GM12878 (cell line): ENCODE measurements at regions not wholly inside any gene's neighbourhood (a gene's known extent, or its start where the extent isn't known, plus 50 kb on each side); places are given as distances from the start of the nearest gene placed in this dataset.

Experiments used
- ATAC-seq: fragments of 200-7000 bp; cut with Tn5 transposase; 3 replicates; pipeline ENCODE4 v1.9.1; 2020; ENCODE audit warnings: mild to moderate bottlenecking, moderate library complexity
- BruUV-seq: library from RNA; stranded (reverse); fragments of 400-500 nt; replicated peaks from 2 replicates; lab custom pipeline; 2021; lab: Mats Ljungman, UMichigan
- CTCF ChIA-PET: fragments of 300-600 bp; sonication (Branson Sonifier 250); formaldehyde crosslinking; extraction: SDS; loops from one replicate; lab custom pipeline; 2021; ENCODE audit warnings: inconsistent platforms; lab: Yijun Ruan, JAX
- POLR2A ChIA-PET: fragments of 350-600 bp; formaldehyde crosslinking; extraction: SDS; loops from one replicate; lab custom pipeline; 2021; ENCODE audit warnings: inconsistent platforms; lab: Charles Lee
- RAD21 ChIA-PET: fragments of 300-600 bp; sonication (Branson Sonifier 250); formaldehyde crosslinking; loops from one replicate; lab custom pipeline; 2023; ENCODE audit warnings: antibody characterized with exemption; ENCODE audit not compliant: unreplicated experiment; lab: Charles Lee
- SMC1A ChIA-PET: fragments of 300-600 bp; sonication (Branson Sonifier 250); formaldehyde crosslinking; loops from one replicate; lab custom pipeline; 2023; ENCODE audit not compliant: unreplicated experiment, uncharacterized antibody; lab: Charles Lee
- DNase-seq: peaks from one replicate; pipeline ENCODE4 v3.0.0-alpha.2; 2011; ENCODE audit warnings: low read depth, low spot score
- FAIRE-seq: peaks from 3 replicates; lab custom pipeline; 2011; peaks lifted over from hg19 to GRCh38; lab: Jason Lieb, UNC
- H2AFZ ChIP-seq: 2 replicates; pipeline ENCODE4 v1.6.0; 2011; ENCODE audit warnings: low read depth, low read length, control low read depth; ENCODE audit not compliant: control insufficient read depth
- H3K27ac ChIP-seq: 2 replicates; pipeline ENCODE4 v1.5.1; 2011; ENCODE audit warnings: control low read depth; ENCODE audit not compliant: control insufficient read depth, insufficient read depth
- H3K27me3 ChIP-seq, 2 experiments: replicated peaks in 1 of 2; 2 replicates each; pipeline versions ENCODE4 v1.6.0 to v1.6.1; 2011; ENCODE audit warnings: low read length in 1 of 2; ENCODE audit not compliant: control insufficient read depth in 2 of 2, insufficient read depth in 2 of 2
- H3K36me3 ChIP-seq, 2 experiments: 2 replicates each; pipeline ENCODE4 v1.5.1; 2011; ENCODE audit warnings: low read length in 1 of 2; ENCODE audit not compliant: control insufficient read depth in 2 of 2, insufficient read depth in 2 of 2
- H3K4me1 ChIP-seq: 2 replicates; pipeline ENCODE4 v1.6.1; 2011; ENCODE audit warnings: mild to moderate bottlenecking, low read length, moderate library complexity, mixed read lengths; ENCODE audit not compliant: control insufficient read depth, insufficient read depth
- H3K4me2 ChIP-seq: 2 replicates; pipeline ENCODE4 v1.6.0; 2011; ENCODE audit warnings: control low read depth; ENCODE audit not compliant: control insufficient read depth, insufficient read depth
- H3K4me3 ChIP-seq: fragments of 200-600 bp; sonication (generic); 2 replicates; pipeline ENCODE4 v1.5.1; 2016
- H3K79me2 ChIP-seq: 2 replicates; pipeline ENCODE4 v1.6.0; 2011; ENCODE audit warnings: low read length; ENCODE audit not compliant: control insufficient read depth, insufficient read depth
- H3K9ac ChIP-seq: 2 replicates; pipeline ENCODE4 v1.8.0; 2011; ENCODE audit warnings: low read length, control low read depth, mixed read lengths; ENCODE audit not compliant: control insufficient read depth, insufficient read depth
- H3K9me3 ChIP-seq: replicated peaks from 3 replicates; pipeline ENCODE4 v1.5.1; 2011; ENCODE audit warnings: mild to moderate bottlenecking, low read length; ENCODE audit not compliant: control insufficient read depth, insufficient read depth
- H4K20me1 ChIP-seq: 2 replicates; pipeline ENCODE4 v1.6.0; 2011; ENCODE audit not compliant: control insufficient read depth, insufficient read depth
- CREM ChIP-seq: IDR thresholded peaks from 2 replicates; pipeline ENCODE4 v1.6.1; 2014; ENCODE audit warnings: antibody characterized with exemption, low read depth
- ESRRA ChIP-seq: IDR thresholded peaks from 2 replicates; pipeline ENCODE4 v1.6.1; 2012; ENCODE audit warnings: mild to moderate bottlenecking, low read length, improper control_type of control experiment
- JUNB ChIP-seq: IDR thresholded peaks from 2 replicates; pipeline ENCODE4 v1.6.1; 2016; ENCODE audit warnings: antibody characterized with exemption, mild to moderate bottlenecking
- KLF5 ChIP-seq: fragments of 450-650 bp; IDR thresholded peaks from 2 replicates; pipeline ENCODE4 v1.6.1; 2014; ENCODE audit warnings: mild to moderate bottlenecking; ENCODE audit not compliant: partially characterized antibody
- MTA2 ChIP-seq: fragments of 450-650 bp; IDR thresholded peaks from 2 replicates; pipeline ENCODE4 v1.6.1; 2016; ENCODE audit warnings: low read depth, mild to moderate bottlenecking, moderate library complexity
- MYC ChIP-seq: IDR thresholded peaks from 2 replicates; pipeline ENCODE4 v1.6.1; 2011; ENCODE audit warnings: mild to moderate bottlenecking, low read length, moderate library complexity, inconsistent platforms; ENCODE audit not compliant: insufficient read depth, insufficient replicate concordance, insufficient read length, severe bottlenecking
- NBN ChIP-seq: fragments of 450-650 bp; IDR thresholded peaks from 2 replicates; pipeline ENCODE4 v1.6.1; 2016
- PML ChIP-seq: IDR thresholded peaks from 2 replicates; pipeline ENCODE4 v1.6.1; 2012; ENCODE audit warnings: low read length, inconsistent platforms
- POLR2AphosphoS2 ChIP-seq: IDR thresholded peaks from 2 replicates; pipeline ENCODE4 v1.6.1; 2011; ENCODE audit warnings: low read depth, mild to moderate bottlenecking, low read length, improper control_type of control experiment, moderate library complexity
- RBBP5 ChIP-seq: fragments of 200-600 bp; sonication (generic); conservative IDR thresholded peaks from 2 replicates; pipeline ENCODE4 v1.6.1; 2016
- SUZ12 ChIP-seq: fragments of 200-600 bp; sonication (generic); IDR thresholded peaks from one replicate; pipeline ENCODE4 v1.6.1; 2018; ENCODE audit warnings: antibody characterized with exemption, mild to moderate bottlenecking; ENCODE audit not compliant: unreplicated experiment
- WRNIP1 ChIP-seq: IDR thresholded peaks from 2 replicates; pipeline ENCODE4 v1.6.1; 2011; ENCODE audit warnings: low read depth, low read length, improper control_type of control experiment, borderline replicate concordance
- ZZZ3 ChIP-seq: IDR thresholded peaks from 2 replicates; pipeline ENCODE4 v1.6.1; 2011; ENCODE audit warnings: low read depth; ENCODE audit not compliant: control insufficient read depth, insufficient read length
- WGBS: methylation state at CpG from one replicate; pipeline ENCODE4 v1.1.6; 2016; ENCODE audit warnings: low lambda C conversion rate; ENCODE audit not compliant: insufficient replicate concordance, insufficient coverage; ENCODE audit errors: missing lambda C conversion rate; 5-methylcytosine and 5-hydroxymethylcytosine counted together
- in situ Hi-C: fragments of 300-500 bp; cut with MboI; formaldehyde crosslinking; loops from 9 replicates; pipeline ENCODE4 v1.14.3; 2018; ENCODE audit warnings: mixed read lengths
- intact Hi-C: fragments of 100-400 bp; cut with micrococcal nuclease; formaldehyde crosslinking; loops from one replicate; pipeline ENCODE4 v1.14.2; 2022; ENCODE audit not compliant: unreplicated experiment
- TF ChIP-seq, protein P1 (sequence below): fragments of 450-650 bp; IDR thresholded peaks from 2 replicates; pipeline ENCODE4 v1.6.1; 2017; ENCODE audit warnings: mild to moderate bottlenecking, moderate library complexity
- TF ChIP-seq, protein P2 (sequence below): fragments of 450-650 bp; IDR thresholded peaks from 2 replicates; pipeline ENCODE4 v1.6.1; 2017; ENCODE audit warnings: mild to moderate bottlenecking, moderate library complexity
- TF ChIP-seq, protein P3 (sequence below): IDR thresholded peaks from 2 replicates; pipeline ENCODE4 v1.6.1; 2011; ENCODE audit warnings: borderline replicate concordance, low read depth, mild to moderate bottlenecking, moderate library complexity, mixed read lengths, low read length; ENCODE audit not compliant: insufficient read depth; ENCODE audit errors: extremely low read length

- TF ChIP-seq, protein P1, sequence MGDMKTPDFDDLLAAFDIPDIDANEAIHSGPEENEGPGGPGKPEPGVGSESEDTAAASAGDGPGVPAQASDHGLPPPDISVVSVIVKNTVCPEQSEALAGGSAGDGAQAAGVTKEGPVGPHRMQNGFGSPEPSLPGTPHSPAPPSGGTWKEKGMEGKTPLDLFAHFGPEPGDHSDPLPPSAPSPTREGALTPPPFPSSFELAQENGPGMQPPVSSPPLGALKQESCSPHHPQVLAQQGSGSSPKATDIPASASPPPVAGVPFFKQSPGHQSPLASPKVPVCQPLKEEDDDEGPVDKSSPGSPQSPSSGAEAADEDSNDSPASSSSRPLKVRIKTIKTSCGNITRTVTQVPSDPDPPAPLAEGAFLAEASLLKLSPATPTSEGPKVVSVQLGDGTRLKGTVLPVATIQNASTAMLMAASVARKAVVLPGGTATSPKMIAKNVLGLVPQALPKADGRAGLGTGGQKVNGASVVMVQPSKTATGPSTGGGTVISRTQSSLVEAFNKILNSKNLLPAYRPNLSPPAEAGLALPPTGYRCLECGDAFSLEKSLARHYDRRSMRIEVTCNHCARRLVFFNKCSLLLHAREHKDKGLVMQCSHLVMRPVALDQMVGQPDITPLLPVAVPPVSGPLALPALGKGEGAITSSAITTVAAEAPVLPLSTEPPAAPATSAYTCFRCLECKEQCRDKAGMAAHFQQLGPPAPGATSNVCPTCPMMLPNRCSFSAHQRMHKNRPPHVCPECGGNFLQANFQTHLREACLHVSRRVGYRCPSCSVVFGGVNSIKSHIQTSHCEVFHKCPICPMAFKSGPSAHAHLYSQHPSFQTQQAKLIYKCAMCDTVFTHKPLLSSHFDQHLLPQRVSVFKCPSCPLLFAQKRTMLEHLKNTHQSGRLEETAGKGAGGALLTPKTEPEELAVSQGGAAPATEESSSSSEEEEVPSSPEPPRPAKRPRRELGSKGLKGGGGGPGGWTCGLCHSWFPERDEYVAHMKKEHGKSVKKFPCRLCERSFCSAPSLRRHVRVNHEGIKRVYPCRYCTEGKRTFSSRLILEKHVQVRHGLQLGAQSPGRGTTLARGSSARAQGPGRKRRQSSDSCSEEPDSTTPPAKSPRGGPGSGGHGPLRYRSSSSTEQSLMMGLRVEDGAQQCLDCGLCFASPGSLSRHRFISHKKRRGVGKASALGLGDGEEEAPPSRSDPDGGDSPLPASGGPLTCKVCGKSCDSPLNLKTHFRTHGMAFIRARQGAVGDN, result no peak
- no peak for TF ChIP-seq KLF5
- TF ChIP-seq WRNIP1, result no peak
- no peak for TF ChIP-seq CREM
- TF ChIP-seq RBBP5, result no peak
- TF ChIP-seq NBN, result no peak
- TF ChIP-seq MYC, result no peak
- TF ChIP-seq ZZZ3, result no peak
Measured at GRCh38 chr13:53873558-53873957, 844.9 kb downstream of the OLFM4 start (continued).

DNA sequence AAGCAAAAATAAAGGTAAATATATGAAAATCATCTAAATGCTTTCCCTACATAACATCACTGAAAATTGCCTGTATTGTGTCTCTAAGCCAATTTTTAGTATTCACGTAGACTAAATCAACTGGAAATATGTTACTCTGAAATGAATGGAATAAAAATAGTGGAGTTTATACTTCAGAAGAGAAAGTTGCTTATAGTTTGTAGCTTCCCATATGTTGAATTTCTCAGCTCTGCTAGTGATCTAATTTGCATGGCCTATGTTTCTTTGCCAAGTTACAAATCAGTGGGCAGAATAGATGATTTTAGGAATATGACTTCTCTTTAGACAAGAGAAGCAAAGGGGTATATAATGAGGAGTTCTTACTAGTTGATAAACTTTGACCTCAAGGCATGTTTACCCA is 850.2 kb downstream of the OLFM4 start:
- WGBS, result 85% methylated on average over 1 of the region's 1 CpG
- RAD21 ChIA-PET, result no interaction called here
- Histone ChIP-seq H3K27me3 (no peaks in the 10 kb centered on the region), H3K9ac (no peak overlapping the region), H3K4me2 (no peak overlapping the region), H3K27ac (no peak overlapping the region), H4K20me1 (no peaks in the 10 kb centered on the region), H3K4me3 (no peak overlapping the region), H3K79me2 (no peaks in the 10 kb centered on the region), H3K4me1 (no peaks in the 10 kb centered on the region), H3K36me3 (no peaks in the 10 kb centered on the region), H3K9me3 (no peaks in the 10 kb centered on the region), H2AFZ (no peak overlapping the region)
- intact Hi-C loops, result no loop called here
- FAIRE-seq (no peak), ATAC-seq (no peak), DNase-seq (no peak)
- SMC1A ChIA-PET, result no interaction called here
- CTCF ChIA-PET, result no interaction called here
- in situ Hi-C loops, result no loop called here
- POLR2A ChIA-PET, result no interaction called here
- no TSS peak for BruUV-seq
- TF ChIP-seq JUNB (no peak), POLR2AphosphoS2 (no peak), SUZ12 (no peak), ZZZ3 (no peak), MTA2 (no peak), WRNIP1 (no peak), PML (no peak), CREM (no peak), ESRRA (no peak)
- TF ChIP-seq, protein P2, sequence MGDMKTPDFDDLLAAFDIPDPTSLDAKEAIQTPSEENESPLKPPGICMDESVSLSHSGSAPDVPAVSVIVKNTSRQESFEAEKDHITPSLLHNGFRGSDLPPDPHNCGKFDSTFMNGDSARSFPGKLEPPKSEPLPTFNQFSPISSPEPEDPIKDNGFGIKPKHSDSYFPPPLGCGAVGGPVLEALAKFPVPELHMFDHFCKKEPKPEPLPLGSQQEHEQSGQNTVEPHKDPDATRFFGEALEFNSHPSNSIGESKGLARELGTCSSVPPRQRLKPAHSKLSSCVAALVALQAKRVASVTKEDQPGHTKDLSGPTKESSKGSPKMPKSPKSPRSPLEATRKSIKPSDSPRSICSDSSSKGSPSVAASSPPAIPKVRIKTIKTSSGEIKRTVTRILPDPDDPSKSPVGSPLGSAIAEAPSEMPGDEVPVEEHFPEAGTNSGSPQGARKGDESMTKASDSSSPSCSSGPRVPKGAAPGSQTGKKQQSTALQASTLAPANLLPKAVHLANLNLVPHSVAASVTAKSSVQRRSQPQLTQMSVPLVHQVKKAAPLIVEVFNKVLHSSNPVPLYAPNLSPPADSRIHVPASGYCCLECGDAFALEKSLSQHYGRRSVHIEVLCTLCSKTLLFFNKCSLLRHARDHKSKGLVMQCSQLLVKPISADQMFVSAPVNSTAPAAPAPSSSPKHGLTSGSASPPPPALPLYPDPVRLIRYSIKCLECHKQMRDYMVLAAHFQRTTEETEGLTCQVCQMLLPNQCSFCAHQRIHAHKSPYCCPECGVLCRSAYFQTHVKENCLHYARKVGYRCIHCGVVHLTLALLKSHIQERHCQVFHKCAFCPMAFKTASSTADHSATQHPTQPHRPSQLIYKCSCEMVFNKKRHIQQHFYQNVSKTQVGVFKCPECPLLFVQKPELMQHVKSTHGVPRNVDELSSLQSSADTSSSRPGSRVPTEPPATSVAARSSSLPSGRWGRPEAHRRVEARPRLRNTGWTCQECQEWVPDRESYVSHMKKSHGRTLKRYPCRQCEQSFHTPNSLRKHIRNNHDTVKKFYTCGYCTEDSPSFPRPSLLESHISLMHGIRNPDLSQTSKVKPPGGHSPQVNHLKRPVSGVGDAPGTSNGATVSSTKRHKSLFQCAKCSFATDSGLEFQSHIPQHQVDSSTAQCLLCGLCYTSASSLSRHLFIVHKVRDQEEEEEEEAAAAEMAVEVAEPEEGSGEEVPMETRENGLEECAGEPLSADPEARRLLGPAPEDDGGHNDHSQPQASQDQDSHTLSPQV, result no peak
- TF ChIP-seq, protein P3, sequence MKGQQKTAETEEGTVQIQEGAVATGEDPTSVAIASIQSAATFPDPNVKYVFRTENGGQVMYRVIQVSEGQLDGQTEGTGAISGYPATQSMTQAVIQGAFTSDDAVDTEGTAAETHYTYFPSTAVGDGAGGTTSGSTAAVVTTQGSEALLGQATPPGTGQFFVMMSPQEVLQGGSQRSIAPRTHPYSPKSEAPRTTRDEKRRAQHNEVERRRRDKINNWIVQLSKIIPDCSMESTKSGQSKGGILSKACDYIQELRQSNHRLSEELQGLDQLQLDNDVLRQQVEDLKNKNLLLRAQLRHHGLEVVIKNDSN, result no peak
